Caco-2 (cell line): ENCODE measurements at regions not wholly inside any gene's neighbourhood (a gene's known extent, or its start where the extent isn't known, plus 50 kb on each side); places are given as distances from the start of the nearest gene placed in this dataset.

Experiments
- BruUV-seq: library from RNA; stranded (reverse); fragments of 400-500 nt; replicated peaks from 2 replicates; lab custom pipeline; 2021; lab: Mats Ljungman, UMichigan
- CTCF ChIA-PET: fragments of 300-600 bp; sonication (Branson Sonifier 250); formaldehyde crosslinking; loops from one replicate; lab custom pipeline; 2022; ENCODE audit warnings: antibody characterized with exemption; lab: Charles Lee
- POLR2A ChIA-PET: fragments of 300-600 bp; sonication (Branson Sonifier 250); formaldehyde crosslinking; loops from one replicate; lab custom pipeline; 2022; ENCODE audit warnings: antibody characterized with exemption; lab: Charles Lee
- DNase-seq, 2 experiments: peaks; one replicate each; pipeline versions ENCODE4 v3.0.0 to v3.0.0-alpha.2; 2020 to 2022
- H3K27me3 ChIP-seq: replicated peaks from 2 replicates; pipeline ENCODE4 v1.6.0; 2011; ENCODE audit warnings: low read length; ENCODE audit not compliant: control insufficient read depth, insufficient read depth
- H3K36me3 ChIP-seq: 2 replicates; pipeline ENCODE4 v1.5.1; 2011; ENCODE audit warnings: low read length; ENCODE audit not compliant: control insufficient read depth, insufficient read depth
- H3K4me1 ChIP-seq: fragments of 250-450 bp; sonication (Bioruptor Pico); 2 replicates; pipeline ENCODE4 v1.5.1; 2020; ENCODE audit warnings: mild to moderate bottlenecking
- H3K4me3 ChIP-seq: 2 replicates; pipeline ENCODE4 v1.5.1; 2011; ENCODE audit warnings: low read depth, mild to moderate bottlenecking, control low read depth, low read length
- H3K9me3 ChIP-seq: fragments of 250-450 bp; sonication (Bioruptor Pico); 2 replicates; pipeline ENCODE4 v1.5.1; 2020; ENCODE audit warnings: mild to moderate bottlenecking, moderate library complexity
- H3K27ac Mint-ChIP-seq: one replicate; pipeline ENCODE4 v1.8.0; 2022; ENCODE audit warnings: mixed read lengths; ENCODE audit not compliant: unreplicated experiment
- H3K27me3 Mint-ChIP-seq: one replicate; pipeline ENCODE4 v1.8.0; 2022; ENCODE audit warnings: mixed read lengths; ENCODE audit not compliant: insufficient read depth, unreplicated experiment
- H3K36me3 Mint-ChIP-seq: one replicate; pipeline ENCODE4 v1.8.0; 2022; ENCODE audit warnings: mild to moderate bottlenecking, mixed read lengths; ENCODE audit not compliant: insufficient read depth, unreplicated experiment
- H3K4me1 Mint-ChIP-seq: one replicate; pipeline ENCODE4 v1.8.0; 2022; ENCODE audit warnings: low read depth, mixed read lengths; ENCODE audit not compliant: unreplicated experiment
- H3K4me3 Mint-ChIP-seq: one replicate; pipeline ENCODE4 v1.8.0; 2022; ENCODE audit warnings: mild to moderate bottlenecking, moderate library complexity, mixed read lengths; ENCODE audit not compliant: unreplicated experiment
- H3K9me3 Mint-ChIP-seq: one replicate; pipeline ENCODE4 v1.8.0; 2022; ENCODE audit warnings: mixed read lengths; ENCODE audit not compliant: unreplicated experiment
- CTCF ChIP-seq, 2 experiments: fragments of 200-600 bp in 1 of 2; IDR thresholded peaks; 1 replicate in 1 of 2; 2 replicates in 1 of 2; pipeline versions ENCODE4 v1.5.1 to v1.8.0; 2011 to 2022; ENCODE audit warnings: antibody characterized with exemption in 1 of 2, control low read depth in 1 of 2, inconsistent platforms in 1 of 2, low read depth in 1 of 2, low read length in 1 of 2, mild to moderate bottlenecking in 1 of 2, moderate library complexity in 1 of 2; ENCODE audit not compliant: insufficient read depth in 1 of 2, severe bottlenecking in 1 of 2, unreplicated experiment in 1 of 2
- intact Hi-C: fragments of 100-400 bp; cut with micrococcal nuclease; formaldehyde crosslinking; loops from one replicate; pipeline ENCODE4 v1.10.0; 2022; ENCODE audit not compliant: unreplicated experiment

DNA sequence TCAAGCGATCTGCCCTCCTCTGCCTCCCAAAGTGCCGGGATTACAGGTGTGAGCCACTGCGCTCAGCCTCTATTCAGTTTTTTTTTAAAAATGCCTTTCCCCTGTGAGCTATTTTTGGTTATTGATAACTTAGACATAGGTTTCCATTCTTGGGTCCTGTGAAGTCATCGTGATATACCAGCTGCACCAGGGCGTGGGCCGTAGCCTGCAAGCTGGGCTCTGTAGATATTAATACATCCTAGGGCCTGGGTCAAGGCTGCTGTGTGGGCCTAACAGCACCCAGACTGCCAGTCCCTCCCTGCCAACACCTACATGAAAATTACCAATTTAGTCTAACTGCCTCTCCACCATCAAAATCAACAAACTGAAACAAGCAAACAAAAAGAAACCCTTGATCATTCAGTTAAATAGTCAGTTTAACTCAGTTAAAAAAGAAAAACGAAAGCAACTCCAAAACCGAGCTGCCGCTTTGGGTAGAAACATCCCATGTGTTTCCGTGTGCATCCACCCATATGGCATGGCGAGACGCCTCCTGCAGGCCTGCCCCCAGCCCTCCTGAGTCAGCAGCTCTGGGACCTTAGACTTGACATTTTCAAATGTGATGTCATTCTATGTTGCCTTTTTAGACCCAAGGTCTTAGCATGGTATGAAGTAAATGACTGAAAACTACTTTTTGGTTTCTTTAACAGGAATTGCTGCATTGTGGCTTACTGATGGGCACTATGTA is 330.2 kb downstream of the GLRX3 start:
- no peak for DNase-seq
- CTCF ChIA-PET, result no interaction called here
- no peak overlapping the region for H3K27ac Mint-ChIP-seq

DNA sequence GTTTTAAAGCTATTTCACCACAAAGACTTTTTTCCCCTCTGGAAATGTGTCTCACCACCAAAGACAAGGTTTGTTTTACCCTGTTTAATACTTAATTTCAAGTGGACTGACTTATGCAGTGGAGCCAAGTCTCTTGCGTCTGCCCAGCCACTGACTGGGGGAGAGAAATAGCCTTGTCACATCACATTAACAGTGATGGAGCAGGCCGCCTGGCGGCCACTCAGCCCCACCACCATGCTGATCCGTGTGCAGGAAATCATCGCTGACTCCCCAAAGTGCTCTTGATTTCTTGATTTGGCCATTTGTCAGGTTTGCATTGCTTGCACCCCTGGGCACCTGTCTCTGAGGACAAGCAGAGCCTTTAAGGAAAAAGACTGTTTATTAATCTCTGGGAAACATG is 334.1 kb downstream of the GLRX3 start:
- Histone ChIP-seq H3K9me3 (no peaks in the 10 kb centered on the region), H3K36me3 (no peaks in the 10 kb centered on the region), H3K4me1 (no peaks in the 10 kb centered on the region), H3K4me3 (no peak overlapping the region), H3K27me3 (no peaks in the 10 kb centered on the region)
- H3K4me1 Mint-ChIP-seq, result no peaks in the 10 kb centered on the region
- peaks cover 19% of the 10 kb centered on the region for H3K9me3 Mint-ChIP-seq
- BruUV-seq, result no TSS peak
- ChIA-PET CTCF (no interaction called here), POLR2A (no interaction called here)
- no peak overlapping the region for H3K4me3 Mint-ChIP-seq
- no peak for DNase-seq
- no peak for TF ChIP-seq CTCF (IDR thresholded peaks at IDR 0.05; ENCODE audit: insufficient read depth in 1 of 2, low read depth in 1 of 2, low read length in 1 of 2, severe bottlenecking in 1 of 2, unreplicated experiment in 1 of 2)
- no peaks in the 10 kb centered on the region for H3K36me3 Mint-ChIP-seq
- H3K27me3 Mint-ChIP-seq, result peaks cover 8% of the 10 kb centered on the region
- no peak overlapping the region for H3K27ac Mint-ChIP-seq
- intact Hi-C loops, result no loop called here

More for the DNA sequence above, 330.2 kb downstream of the GLRX3 start:
- Mint-ChIP-seq H3K9me3 (peaks cover 19% of the 10 kb centered on the region), H3K27me3 (peaks cover 4% of the 10 kb centered on the region), H3K4me1 (no peaks in the 10 kb centered on the region), H3K4me3 (no peak overlapping the region), H3K36me3 (no peaks in the 10 kb centered on the region)
- no peaks in the 10 kb centered on the region for H3K9me3 ChIP-seq
- intact Hi-C loops, result no loop called here
- H3K4me3 ChIP-seq, result no peak overlapping the region
- BruUV-seq, result no TSS peak
- POLR2A ChIA-PET, result no interaction called here
- no peaks in the 10 kb centered on the region for H3K4me1 ChIP-seq
- no peaks in the 10 kb centered on the region for H3K27me3 ChIP-seq
- no peaks in the 10 kb centered on the region for H3K36me3 ChIP-seq
- TF ChIP-seq CTCF (IDR thresholded peaks at IDR 0.05; ENCODE audit: insufficient read depth in 1 of 2, low read depth in 1 of 2, low read length in 1 of 2, severe bottlenecking in 1 of 2, unreplicated experiment in 1 of 2), result no peak

- Mint-ChIP-seq H3K27me3 (peaks cover 8% of the 10 kb centered on the region), H3K27ac (no peak overlapping the region), H3K4me1 (no peaks in the 10 kb centered on the region), H3K36me3 (no peaks in the 10 kb centered on the region), H3K9me3 (peaks cover 19% of the 10 kb centered on the region), H3K4me3 (no peak overlapping the region)
- ChIA-PET CTCF (no interaction called here), POLR2A (no interaction called here)
- TF ChIP-seq CTCF (IDR thresholded peaks at IDR 0.05; ENCODE audit: insufficient read depth in 1 of 2, low read depth in 1 of 2, low read length in 1 of 2, severe bottlenecking in 1 of 2, unreplicated experiment in 1 of 2), result no peak
- Histone ChIP-seq H3K4me3 (no peak overlapping the region), H3K9me3 (no peaks in the 10 kb centered on the region), H3K4me1 (no peaks in the 10 kb centered on the region), H3K36me3 (no peaks in the 10 kb centered on the region), H3K27me3 (no peaks in the 10 kb centered on the region)
- intact Hi-C loops, result no loop called here
- DNase-seq, result no peak
- no TSS peak for BruUV-seq
Measured at GRCh38 chr10:130470973-130471372, 334.8 kb downstream of the GLRX3 start.
